Naive B cell (primary cell): ENCODE measurements at regions not wholly inside any gene's neighbourhood (a gene's known extent, or its start where the extent isn't known, plus 50 kb on each side); places are given as distances from the start of the nearest gene placed in this dataset.
"Not testable (repeated sequence)": the region's sequence is repeated elsewhere in the genome, so short reads cannot be mapped to it uniquely, and the experiment has no call there.

Experiments
- ATAC-seq, 2 donors: fragments of 150-1000 bp; cut with Tn5 transposase; 2 replicates each; pipeline ENCODE4 v1.10.0; 2021; ENCODE audit warnings: low read depth in 2 of 2, mild to moderate bottlenecking in 2 of 2, moderate library complexity in 2 of 2
- DNase-seq: peaks from one replicate; pipeline ENCODE4 v3.0.0; 2022
- H3K27ac Mint-ChIP-seq, 6 donors: one replicate each; pipeline ENCODE4 v1.8.0; 2020 to 2022; ENCODE audit warnings: mild to moderate bottlenecking in 6 of 6, mixed read lengths in 6 of 6, moderate library complexity in 5 of 6, inconsistent platforms in 2 of 6
- H3K27me3 Mint-ChIP-seq, 3 donors: one replicate each; pipeline ENCODE4 v1.8.0; 2021 to 2022; ENCODE audit warnings: mixed read lengths in 3 of 3, mild to moderate bottlenecking in 1 of 3
- H3K36me3 Mint-ChIP-seq, 2 donors: one replicate each; pipeline ENCODE4 v1.8.0; 2020 to 2022; ENCODE audit warnings: mixed read lengths in 2 of 2, inconsistent platforms in 1 of 2, mild to moderate bottlenecking in 1 of 2
- H3K4me1 Mint-ChIP-seq, 3 donors: one replicate each; pipeline ENCODE4 v1.8.0; 2020 to 2022; ENCODE audit warnings: mixed read lengths in 3 of 3, inconsistent platforms in 1 of 3, mild to moderate bottlenecking in 1 of 3, moderate library complexity in 1 of 3
- H3K4me3 Mint-ChIP-seq, 8 donors: one replicate each; pipeline ENCODE4 v1.8.0; 2020 to 2022; ENCODE audit warnings: mild to moderate bottlenecking in 8 of 8, mixed read lengths in 8 of 8, moderate library complexity in 8 of 8, inconsistent platforms in 2 of 8
- H3K9me3 Mint-ChIP-seq, 7 donors: one replicate each; pipeline ENCODE4 v1.8.0; 2020 to 2022; ENCODE audit warnings: mixed read lengths in 7 of 7, mild to moderate bottlenecking in 5 of 7, inconsistent platforms in 2 of 7, moderate library complexity in 1 of 7

DNA sequence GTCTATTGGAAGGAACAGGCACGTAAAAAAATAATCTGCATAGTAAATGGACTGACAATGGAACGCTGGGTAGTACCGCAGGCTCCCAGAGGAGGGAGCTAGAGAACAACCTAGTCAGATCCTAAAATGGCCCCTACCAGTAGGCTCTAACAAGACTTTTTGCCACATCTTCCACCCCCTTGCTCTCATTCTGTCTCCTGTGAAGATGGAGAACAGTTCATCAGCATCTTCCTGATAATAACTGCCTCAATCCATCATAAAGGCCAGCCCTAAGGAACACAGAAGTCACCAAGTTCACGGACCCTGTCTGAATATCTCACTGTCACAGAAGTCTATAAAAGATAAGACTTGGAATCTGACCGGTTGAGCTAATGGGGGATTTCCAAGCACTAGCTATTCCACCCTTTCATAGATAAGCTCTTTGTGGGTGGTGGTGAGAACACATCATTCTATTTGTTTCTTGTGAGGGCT lies 133.4 kb downstream of the SLC1A3 start:
- Mint-ChIP-seq H3K36me3 (no peaks in the 10 kb centered on the region), H3K9me3 (no peaks in the 10 kb centered on the region), H3K4me1 (peaks cover 14 to 20% (median 14%) of the 10 kb centered on the region in 3 donors), H3K27me3 (peaks cover 19 to 24% (median 20%) of the 10 kb centered on the region in 3 donors), H3K27ac (no peak overlapping the region), H3K4me3 (no peak overlapping the region)
- DNase-seq (peak; percentile 65), ATAC-seq (peak; percentile 71 to 76)

- Mint-ChIP-seq H3K4me1 (peaks cover 18 to 26% (median 19%) of the 10 kb centered on the region in 3 donors), H3K27ac (no peak overlapping the region), H3K4me3 (no peak overlapping the region), H3K27me3 (peaks cover 14 to 18% (median 17%) of the 10 kb centered on the region in 3 donors), H3K9me3 (no peaks in the 10 kb centered on the region), H3K36me3 (no peaks in the 10 kb centered on the region)
- ATAC-seq = no peak
- DNase-seq = no peak
Measured at GRCh38 chr5:36740259-36740898, 134.0 kb downstream of the SLC1A3 start.

GRCh38 chr5:36741128-36741527 lies 134.7 kb downstream of the SLC1A3 start:
- Mint-ChIP-seq H3K9me3 (no peaks in the 10 kb centered on the region), H3K4me3 (no peak overlapping the region), H3K36me3 (no peaks in the 10 kb centered on the region), H3K27me3 (peaks cover 10 to 16% (median 13%) of the 10 kb centered on the region in 3 donors), H3K27ac (peak overlapping the region in 1 of 6 donors; percentile 23), H3K4me1 (peaks cover 24 to 33% (median 24%) of the 10 kb centered on the region in 3 donors)
- DNase-seq (no peak), ATAC-seq (no peak)

DNA sequence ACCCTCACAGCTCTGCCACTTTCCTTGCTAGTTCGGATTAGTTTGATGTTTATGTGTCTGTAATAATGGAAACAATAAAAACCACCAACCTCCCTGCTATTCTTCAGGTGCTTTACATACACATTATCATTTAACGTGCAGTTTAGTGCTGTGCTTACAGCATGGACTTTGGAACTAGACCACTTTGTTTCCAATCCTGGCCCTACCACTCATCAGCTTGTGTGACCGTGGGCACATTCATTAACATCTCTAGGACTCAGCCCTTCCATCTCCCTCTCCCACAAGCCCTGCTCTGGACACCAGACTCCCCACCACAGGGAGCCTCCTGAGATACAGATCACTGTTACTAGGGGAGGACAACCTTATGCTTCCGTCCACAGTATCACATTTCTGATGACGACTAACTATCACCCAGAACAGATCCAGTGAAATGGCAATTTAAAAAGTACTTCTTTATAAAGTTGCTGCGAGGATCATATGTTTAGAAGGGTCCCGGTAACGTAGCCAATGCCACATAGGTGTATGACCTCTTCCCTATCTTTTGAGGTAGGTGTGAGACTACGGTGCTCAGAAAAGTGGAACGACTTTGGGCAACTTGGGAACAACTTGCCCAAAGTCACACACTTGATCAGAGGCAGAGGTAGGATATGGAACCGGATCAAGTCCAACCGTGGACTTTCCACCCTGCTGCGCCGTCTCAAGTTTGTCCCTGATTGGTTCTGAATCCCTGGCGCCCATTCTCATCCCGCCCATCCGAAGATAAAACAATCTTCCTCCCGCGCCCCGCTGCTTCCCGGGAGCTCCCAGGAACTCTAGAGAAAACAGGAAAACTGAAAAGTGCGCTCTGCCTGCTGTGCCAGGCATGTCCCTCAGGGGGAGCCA lies 132.4 kb upstream of the NIPBL start:
- DNase-seq = no peak
- Mint-ChIP-seq H3K4me3 (peak overlapping the region; percentile 82 to 98 (median 96)), H3K27me3 (peaks cover 0 to 12% (median 0%) of the 10 kb centered on the region in 3 donors), H3K27ac (peak overlapping the region in 5 of 6 donors; percentile 55 to 94 (median 74)), H3K36me3 (no peaks in the 10 kb centered on the region), H3K9me3 (no peaks in the 10 kb centered on the region), H3K4me1 (peaks cover 24 to 33% (median 24%) of the 10 kb centered on the region in 3 donors)
- no peak for ATAC-seq

- ATAC-seq = peak; percentile 77 to 78
- H3K27ac Mint-ChIP-seq = peak overlapping the region; percentile 83 to 97 (median 88)
- H3K9me3 Mint-ChIP-seq = no peaks in the 10 kb centered on the region
- peak; percentile 63 for DNase-seq
- H3K27me3 Mint-ChIP-seq = peaks cover 0 to 6% (median 0%) of the 10 kb centered on the region in 3 donors
- peak overlapping the region; percentile 82 to 98 (median 96) for H3K4me3 Mint-ChIP-seq
- peaks cover 19 to 25% (median 22%) of the 10 kb centered on the region in 3 donors for H3K4me1 Mint-ChIP-seq
- no peaks in the 10 kb centered on the region for H3K36me3 Mint-ChIP-seq
Measured at GRCh38 chr5:36744773-36745589, 131.6 kb upstream of the NIPBL start.

GRCh38 chr5:36747794-36748193 lies 128.8 kb upstream of the NIPBL start:
- not testable (repeated sequence) for H3K4me3 Mint-ChIP-seq, ATAC-seq, H3K27me3 Mint-ChIP-seq, H3K9me3 Mint-ChIP-seq, H3K36me3 Mint-ChIP-seq, DNase-seq, H3K27ac Mint-ChIP-seq
- peaks cover 19 to 24% (median 22%) of the 10 kb centered on the region in 3 donors for H3K4me1 Mint-ChIP-seq

GRCh38 chr5:36751886-36752285 lies 124.7 kb upstream of the NIPBL start:
- no peaks in the 10 kb centered on the region for H3K36me3 Mint-ChIP-seq
- no peaks in the 10 kb centered on the region for H3K9me3 Mint-ChIP-seq
- ATAC-seq = peak; percentile 45 to 58
- H3K27me3 Mint-ChIP-seq = peaks cover 0 to 3% (median 0%) of the 10 kb centered on the region in 3 donors
- DNase-seq = no peak
- no peaks in the 10 kb centered on the region for H3K4me1 Mint-ChIP-seq
- H3K4me3 Mint-ChIP-seq = no peak overlapping the region
- no peak overlapping the region for H3K27ac Mint-ChIP-seq

GRCh38 chr5:36755342-36755741 lies 121.2 kb upstream of the NIPBL start:
- Mint-ChIP-seq H3K9me3 (no peaks in the 10 kb centered on the region), H3K27me3 (peaks cover 0 to 8% (median 8%) of the 10 kb centered on the region in 3 donors), H3K27ac (no peak overlapping the region), H3K4me3 (no peak overlapping the region), H3K4me1 (no peaks in the 10 kb centered on the region), H3K36me3 (no peaks in the 10 kb centered on the region)
- no peak for DNase-seq
- no peak for ATAC-seq

GRCh38 chr5:36755920-36756488 lies 120.6 kb upstream of the NIPBL start:
- Mint-ChIP-seq H3K27me3 (peaks cover 0 to 8% (median 8%) of the 10 kb centered on the region in 3 donors), H3K9me3 (no peaks in the 10 kb centered on the region), H3K4me3 (no peak overlapping the region), H3K27ac (no peak overlapping the region), H3K4me1 (no peaks in the 10 kb centered on the region), H3K36me3 (no peaks in the 10 kb centered on the region)
- DNase-seq (no peak), ATAC-seq (no peak)

- no peaks in the 10 kb centered on the region for H3K4me1 Mint-ChIP-seq
- no peaks in the 10 kb centered on the region for H3K9me3 Mint-ChIP-seq
- ATAC-seq (no peak), DNase-seq (no peak)
- H3K27ac Mint-ChIP-seq = no peak overlapping the region
- no peak overlapping the region for H3K4me3 Mint-ChIP-seq
- no peaks in the 10 kb centered on the region for H3K36me3 Mint-ChIP-seq
- H3K27me3 Mint-ChIP-seq = peaks cover 0 to 8% (median 8%) of the 10 kb centered on the region in 3 donors
Measured at GRCh38 chr5:36756848-36757247, 119.7 kb upstream of the NIPBL start.

DNA sequence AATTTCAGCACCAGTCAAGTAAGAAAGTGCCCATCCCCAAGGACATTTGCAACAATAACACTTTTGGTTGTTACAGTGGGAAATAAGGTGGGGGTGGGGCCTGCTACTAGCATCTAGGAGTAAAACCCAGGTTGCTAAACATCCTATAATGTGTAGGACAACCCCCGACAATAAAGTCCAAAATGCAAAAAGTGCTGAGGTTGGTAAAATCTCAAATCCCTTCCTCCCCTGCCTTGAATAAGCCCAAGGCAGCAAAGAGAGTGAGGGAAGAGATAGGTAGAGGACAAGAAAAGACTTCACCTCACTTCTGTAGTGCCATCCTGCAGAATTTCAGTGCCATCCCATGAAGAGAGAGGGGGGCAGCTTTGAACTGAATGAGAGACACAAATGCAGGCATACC lies 117.5 kb upstream of the NIPBL start:
- Mint-ChIP-seq H3K27ac (no peak overlapping the region), H3K36me3 (no peaks in the 10 kb centered on the region), H3K9me3 (no peaks in the 10 kb centered on the region), H3K4me3 (no peak overlapping the region), H3K27me3 (peaks cover 0 to 11% (median 8%) of the 10 kb centered on the region in 3 donors), H3K4me1 (no peaks in the 10 kb centered on the region)
- ATAC-seq (no peak), DNase-seq (no peak)

DNA sequence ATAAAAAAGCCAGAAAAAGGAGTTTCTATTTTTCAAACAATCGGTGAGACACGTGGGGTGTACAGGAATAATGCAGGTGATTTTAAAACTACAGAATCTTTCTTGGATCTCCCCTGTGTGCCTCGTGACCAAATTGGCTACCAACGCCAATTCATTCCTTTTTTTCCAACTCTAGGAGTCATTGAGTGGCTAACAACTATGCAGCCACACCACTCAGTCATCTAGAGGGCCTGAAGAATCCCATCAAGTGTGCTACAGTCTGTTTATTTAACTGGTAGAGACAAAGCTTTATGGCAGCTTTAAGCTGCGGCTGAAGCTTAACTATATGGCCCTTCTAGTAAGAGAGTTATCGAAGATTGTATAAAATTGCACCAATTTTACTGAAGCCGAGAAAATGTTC lies 113.1 kb upstream of the NIPBL start:
- H3K36me3 Mint-ChIP-seq = no peaks in the 10 kb centered on the region
- H3K4me3 Mint-ChIP-seq = no peak overlapping the region
- H3K27me3 Mint-ChIP-seq = peaks cover 5 to 6% (median 6%) of the 10 kb centered on the region in 3 donors
- ATAC-seq (no peak), DNase-seq (no peak)
- H3K4me1 Mint-ChIP-seq = no peaks in the 10 kb centered on the region
- H3K9me3 Mint-ChIP-seq = peaks cover 0 to 11% (median 0%) of the 10 kb centered on the region in 7 donors
- no peak overlapping the region for H3K27ac Mint-ChIP-seq

DNA sequence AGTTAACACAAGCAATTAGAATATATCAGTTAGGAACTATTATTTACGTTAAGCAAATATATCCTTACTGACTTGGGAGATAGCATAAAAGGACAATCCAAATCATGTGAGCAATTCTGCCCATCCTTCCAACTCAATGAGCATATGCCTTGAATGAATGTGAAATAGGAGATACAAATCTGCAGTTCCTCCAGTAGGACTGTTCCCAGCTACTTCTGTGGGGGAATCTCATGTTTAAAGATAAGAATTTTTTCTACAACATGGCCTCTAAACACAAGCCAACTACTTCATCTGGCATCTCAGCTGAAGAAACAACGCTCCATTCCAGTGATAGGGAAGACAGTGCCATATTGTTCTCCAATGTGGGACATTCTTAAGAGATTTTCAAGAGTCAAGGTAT lies 110.7 kb upstream of the NIPBL start:
- no peaks in the 10 kb centered on the region for H3K4me1 Mint-ChIP-seq
- DNase-seq (no peak), ATAC-seq (no peak)
- H3K4me3 Mint-ChIP-seq = no peak overlapping the region
- no peak overlapping the region for H3K27ac Mint-ChIP-seq
- H3K9me3 Mint-ChIP-seq = peaks cover 0 to 11% (median 2%) of the 10 kb centered on the region in 7 donors
- H3K36me3 Mint-ChIP-seq = no peaks in the 10 kb centered on the region
- H3K27me3 Mint-ChIP-seq = peaks cover 0 to 8% (median 6%) of the 10 kb centered on the region in 3 donors
